Cardiac fibroblast (primary cell): ENCODE measurements at regions not wholly inside any gene's neighbourhood (a gene's known extent, or its start where the extent isn't known, plus 50 kb on each side); places are given as distances from the start of the nearest gene placed in this dataset.
"Not testable (repeated sequence)": the region's sequence is repeated elsewhere in the genome, so short reads cannot be mapped to it uniquely, and the experiment has no call there.

ENCODE experiments used
- DNase-seq, 2 donors: peaks; one replicate each; pipeline versions ENCODE4 v3.0.0 to v3.0.0-alpha.2; 2010; ENCODE audit warnings: low read depth in 2 of 2
- H3K4me3 ChIP-seq, 2 donors: replicated peaks in 1 of 2; 1 replicate in 1 of 2; 2 replicates in 1 of 2; pipeline ENCODE4 v1.5.1; 2011; ENCODE audit warnings: low read depth in 2 of 2, low read length in 2 of 2, mild to moderate bottlenecking in 2 of 2, moderate library complexity in 1 of 2
- CTCF ChIP-seq: IDR thresholded peaks from one replicate; pipeline ENCODE4 v1.5.1; 2011; ENCODE audit warnings: low read depth, mild to moderate bottlenecking, low read length, inconsistent platforms

- DNase-seq = no peak
- TF ChIP-seq CTCF = no peak
- H3K4me3 ChIP-seq = no peak overlapping the region
Observed at GRCh38 chr13:62450759-62451158, 1035.1 kb upstream of the PCDH20 start.

DNA sequence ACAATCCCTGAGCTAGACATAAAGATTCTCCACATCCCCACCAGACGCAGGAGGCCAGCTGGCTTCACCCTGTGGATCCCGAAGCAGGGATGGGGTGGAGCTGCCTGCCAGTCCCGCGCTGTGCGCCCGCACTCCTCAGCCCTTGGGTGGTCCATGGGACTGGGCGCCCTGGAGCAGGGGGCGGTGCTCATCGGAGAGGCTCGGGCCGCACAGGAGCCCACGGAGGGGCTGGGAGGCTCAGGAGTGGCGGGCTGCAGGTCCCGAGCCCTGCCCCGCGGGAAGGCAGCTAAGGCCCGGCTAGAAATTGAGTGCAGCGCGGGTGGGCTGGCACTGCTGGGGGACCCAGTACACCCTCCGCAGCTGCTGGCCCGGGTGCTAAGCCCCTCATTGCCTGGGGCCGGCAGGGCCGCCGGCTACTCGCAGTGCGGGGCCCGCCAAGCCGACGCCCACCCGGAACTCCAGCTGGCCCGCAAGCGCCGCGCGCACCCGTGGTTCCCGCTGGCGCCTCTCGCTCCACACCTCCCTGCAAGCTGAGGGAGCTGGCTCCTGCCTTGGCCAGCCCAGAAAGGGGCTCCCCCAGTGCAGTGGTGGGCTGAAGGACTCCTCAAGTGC is 1032.2 kb upstream of the PCDH20 start:
- not testable (repeated sequence) for H3K4me3 ChIP-seq, DNase-seq

GRCh38 chr13:62444805-62445204 is 1029.2 kb upstream of the PCDH20 start:
- no peak for DNase-seq
- no peak overlapping the region for H3K4me3 ChIP-seq
- no peak for TF ChIP-seq CTCF

GRCh38 chr13:62434081-62434480 is 1018.4 kb upstream of the PCDH20 start:
- no peak overlapping the region for H3K4me3 ChIP-seq
- DNase-seq = no peak
- no peak for TF ChIP-seq CTCF

- no peak for DNase-seq
- TF ChIP-seq CTCF = no peak
- no peak overlapping the region for H3K4me3 ChIP-seq
Observed at GRCh38 chr13:62433660-62434059, 1018.0 kb upstream of the PCDH20 start.

DNA sequence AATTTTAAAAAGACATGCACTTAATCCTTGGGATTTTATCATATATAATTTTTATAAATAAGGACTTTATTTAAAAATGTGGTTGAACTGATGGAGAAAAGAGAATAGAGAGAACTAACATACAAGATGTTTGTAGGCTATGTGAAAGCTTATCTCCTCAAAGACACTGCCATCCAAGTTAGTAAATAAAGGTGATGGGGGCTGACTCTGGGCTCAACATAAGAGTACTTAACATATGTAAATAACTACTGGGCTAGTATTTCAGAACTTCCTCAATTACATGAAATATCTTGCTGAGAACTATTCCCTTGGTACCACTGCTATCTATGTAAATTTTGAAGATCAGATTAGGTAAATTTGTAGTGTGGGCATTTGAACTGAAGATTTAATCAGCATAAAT is 1017.3 kb upstream of the PCDH20 start:
- no peak overlapping the region for H3K4me3 ChIP-seq
- no peak for TF ChIP-seq CTCF
- no peak for DNase-seq

DNA sequence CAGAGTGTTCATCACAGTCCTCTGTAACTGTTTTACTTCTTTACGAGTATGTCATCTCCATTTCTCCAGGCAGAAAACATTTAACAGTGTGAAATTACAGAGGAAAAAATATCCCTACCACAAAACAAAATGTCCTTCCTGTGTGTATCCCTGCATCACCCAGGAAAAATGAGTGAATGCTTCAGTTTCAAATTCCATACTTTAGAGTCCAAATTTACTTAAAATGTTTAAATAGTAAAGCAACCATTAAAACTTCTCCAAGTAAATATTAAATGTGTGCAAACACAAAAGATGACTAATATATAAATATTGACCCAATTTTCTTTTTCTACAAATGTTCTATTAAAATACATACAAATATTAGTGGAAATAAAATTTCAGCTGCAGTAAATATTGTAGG is 1016.6 kb upstream of the PCDH20 start:
- DNase-seq = no peak
- no peak overlapping the region for H3K4me3 ChIP-seq
- no peak for TF ChIP-seq CTCF
